GM10248 (cell line): ENCODE measurements at regions not wholly inside any gene's neighbourhood (a gene's known extent, or its start where the extent isn't known, plus 50 kb on each side); places are given as distances from the start of the nearest gene placed in this dataset.
"Not testable (repeated sequence)": the region's sequence is repeated elsewhere in the genome, so short reads cannot be mapped to it uniquely, and the experiment has no call there.

Experiments
- CTCF ChIA-PET: fragments of 300-600 bp; sonication (Branson Sonifier 250); formaldehyde crosslinking; extraction: SDS; loops from one replicate; lab custom pipeline; 2021; ENCODE audit warnings: antibody characterized with exemption; lab: Yijun Ruan, JAX
- POLR2A ChIA-PET: fragments of 350-650 bp; sonication (Branson Sonifier 250); formaldehyde crosslinking; extraction: SDS; loops from one replicate; lab custom pipeline; 2020; ENCODE audit warnings: antibody characterized with exemption; lab: Yijun Ruan, JAX
- DNase-seq: peaks from one replicate; pipeline ENCODE4 v3.0.0; 2012; ENCODE audit errors: extremely low spot score
- CTCF ChIP-seq: IDR thresholded peaks from 2 replicates; pipeline ENCODE4 v1.5.1; 2012; ENCODE audit warnings: mild to moderate bottlenecking, low read depth; ENCODE audit errors: extremely low read depth, missing control alignments, control extremely low read depth

DNA sequence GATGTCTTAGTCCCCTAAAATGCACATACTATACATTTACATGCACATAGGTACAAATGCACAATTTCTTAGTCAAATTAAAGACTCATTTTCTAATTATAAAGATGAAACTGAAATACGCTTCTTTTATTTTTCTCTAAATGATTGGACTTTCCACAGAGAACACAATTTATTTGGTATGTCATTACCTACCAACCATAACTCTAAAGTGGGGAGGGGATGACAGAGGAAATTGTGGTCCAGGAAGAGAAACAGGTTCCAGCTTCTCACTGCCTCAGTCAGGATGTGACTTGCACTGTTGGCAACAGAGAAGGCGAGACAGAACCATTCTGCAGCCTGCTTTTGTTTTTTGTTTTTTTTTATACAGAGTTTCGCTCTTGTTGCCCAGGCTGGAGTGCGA lies 1189.2 kb downstream of the PLA2G4A start:
- POLR2A ChIA-PET: no interaction called here
- CTCF ChIA-PET: no interaction called here
- no peak for TF ChIP-seq CTCF
- no peak for DNase-seq

DNA sequence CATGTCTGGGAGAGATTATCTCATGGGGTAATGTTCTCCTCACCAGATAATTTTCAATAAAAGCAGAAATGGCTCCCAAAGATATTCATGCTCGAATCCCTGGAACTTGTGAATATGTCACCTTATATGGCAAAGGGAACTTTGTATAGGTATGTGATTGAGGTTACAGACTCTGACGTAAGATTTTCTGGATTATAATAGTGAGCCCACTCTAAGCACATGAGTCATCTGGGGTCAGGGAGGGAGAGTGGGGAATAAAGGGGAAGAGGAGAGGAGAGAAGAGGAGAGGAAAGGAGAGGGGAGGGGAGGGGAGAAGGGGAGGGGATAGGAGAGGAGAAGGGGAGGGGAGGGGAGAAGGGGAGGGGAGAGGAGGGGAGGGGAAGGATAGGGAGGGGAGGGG lies 1193.9 kb downstream of the PLA2G4A start:
- ChIA-PET POLR2A (no interaction called here), CTCF (no interaction called here)
- no peak for DNase-seq
- no peak for TF ChIP-seq CTCF

DNA sequence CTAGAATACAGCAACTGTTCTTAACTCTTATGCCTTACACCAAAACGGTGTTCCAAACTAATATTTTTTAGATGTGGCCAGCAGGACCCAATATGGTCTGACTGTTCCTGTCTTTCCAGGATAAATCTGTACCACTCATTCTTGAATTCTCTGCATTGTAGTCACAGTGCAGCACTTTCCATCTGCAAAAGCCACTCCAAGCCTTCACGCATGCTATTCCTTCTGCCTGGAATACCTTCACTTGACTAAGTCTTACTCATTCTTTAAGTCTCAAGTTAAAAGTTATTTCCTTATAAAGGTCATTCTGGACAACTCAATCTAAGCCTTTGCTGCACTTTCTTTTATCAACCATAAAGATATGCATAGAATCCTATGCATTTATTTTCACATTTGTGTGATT lies 1194.5 kb downstream of the PLA2G4A start:
- CTCF ChIA-PET: no interaction called here
- POLR2A ChIA-PET: no interaction called here
- no peak for DNase-seq
- no peak for TF ChIP-seq CTCF

GRCh38 chr1:188027613-188028012 lies 1198.9 kb downstream of the PLA2G4A start:
- ChIA-PET POLR2A (no interaction called here), CTCF (no interaction called here)
- peak; percentile 13 for DNase-seq
- TF ChIP-seq CTCF: no peak

- POLR2A ChIA-PET, CTCF ChIA-PET, DNase-seq: not testable (repeated sequence)
Measured at GRCh38 chr1:188037572-188037971, 1208.8 kb downstream of the PLA2G4A start.

- no peak for DNase-seq
- ChIA-PET POLR2A (no interaction called here), CTCF (interaction anchor here (2.0 kb wide), 1 partner anchor 10 kb away, joined by 5 read pairs; no protein-coding TSS in a partner anchor)
- no peak for TF ChIP-seq CTCF
Measured at GRCh38 chr1:188043536-188044245, 1214.9 kb downstream of the PLA2G4A start.

GRCh38 chr1:188050250-188050649 lies 1221.5 kb downstream of the PLA2G4A start:
- no peak for TF ChIP-seq CTCF
- no peak for DNase-seq
- CTCF ChIA-PET: no interaction called here
- POLR2A ChIA-PET: no interaction called here
